ENCODE measurements at regions not wholly inside any gene's neighbourhood (a gene's known extent, or its start where the extent isn't known, plus 50 kb on each side); places are given as distances from the start of the nearest gene placed in this dataset.

DNA sequence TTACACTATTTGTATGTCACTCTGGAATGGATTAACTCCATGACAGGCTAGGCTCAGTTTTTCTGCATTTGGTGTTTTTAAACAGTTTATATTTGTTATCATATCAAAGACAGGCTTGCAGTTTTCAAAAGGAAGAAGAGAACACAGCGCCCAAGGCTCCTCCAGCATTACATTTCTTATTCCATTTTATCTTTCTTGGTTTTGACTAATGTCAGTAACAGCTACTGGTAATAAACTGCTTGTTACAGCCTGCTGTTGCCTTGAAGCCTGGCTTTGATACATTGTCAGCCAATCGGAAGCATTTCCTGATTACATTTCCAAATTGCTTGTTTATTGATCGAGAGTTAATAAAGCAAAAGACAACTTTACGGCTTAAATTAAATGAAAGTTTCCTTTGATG is 166.0 kb upstream of the MDFIC start:
- DNase-seq = no peak

DNA sequence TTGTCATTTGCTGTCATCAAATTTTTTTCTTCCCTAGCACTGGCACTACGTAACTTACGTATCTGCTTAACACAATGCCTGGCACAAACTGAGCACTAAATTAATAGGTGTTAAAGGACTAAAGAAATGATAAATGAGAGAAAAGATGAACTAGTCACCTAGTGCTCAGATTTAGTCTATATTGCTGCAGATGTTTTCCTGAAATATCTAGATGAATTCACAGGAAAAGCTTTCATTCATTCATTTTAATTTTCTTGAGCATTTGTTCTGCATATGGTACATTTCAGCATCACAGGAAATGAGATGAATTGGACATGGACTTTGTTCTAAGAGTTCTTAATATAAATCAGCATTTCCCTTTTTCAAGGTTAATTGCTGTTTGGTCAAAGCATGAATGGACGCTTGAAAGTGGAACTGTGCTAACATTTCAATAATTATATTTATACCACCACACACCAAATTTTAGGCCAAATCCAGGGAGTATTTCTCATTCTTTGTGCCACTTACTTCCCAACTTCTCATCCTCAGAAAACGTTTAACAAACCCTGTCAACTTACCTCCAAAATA is 163.2 kb upstream of the MDFIC start:
- no peak for DNase-seq

DNA sequence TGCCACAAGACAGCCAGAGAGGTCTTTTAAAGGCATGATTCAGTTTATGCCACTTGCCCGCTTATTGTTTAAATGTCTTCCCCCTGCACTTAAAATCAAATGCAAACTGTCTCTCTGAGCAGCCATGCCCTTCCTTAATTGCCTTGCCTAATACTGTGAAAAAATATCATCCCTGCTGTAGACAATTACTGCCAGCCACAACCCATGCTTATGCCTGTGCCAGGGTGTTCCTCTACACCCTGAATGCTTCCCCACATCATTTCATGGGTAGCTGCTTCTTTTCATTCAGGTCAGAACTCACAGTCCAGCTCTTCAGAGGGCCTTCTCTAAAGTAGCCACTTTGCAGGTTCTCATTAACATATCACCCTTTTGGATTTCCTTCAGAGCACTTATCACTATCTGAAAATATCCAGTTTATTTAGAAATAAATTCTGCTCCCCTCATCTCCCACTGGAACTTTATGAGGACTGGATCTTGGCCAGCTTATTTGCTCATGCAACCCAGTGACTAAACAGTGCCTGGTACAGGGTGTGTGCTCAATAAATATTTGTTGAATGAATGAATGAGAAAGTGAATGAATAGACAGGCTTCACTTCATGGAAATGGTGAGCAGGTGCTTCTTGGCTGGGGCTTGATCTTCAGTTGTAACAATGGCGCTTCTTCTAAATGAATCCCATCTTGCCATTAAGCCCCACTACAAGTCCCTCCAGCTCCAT is 162.4 kb upstream of the MDFIC start:
- no peak for DNase-seq

DNA sequence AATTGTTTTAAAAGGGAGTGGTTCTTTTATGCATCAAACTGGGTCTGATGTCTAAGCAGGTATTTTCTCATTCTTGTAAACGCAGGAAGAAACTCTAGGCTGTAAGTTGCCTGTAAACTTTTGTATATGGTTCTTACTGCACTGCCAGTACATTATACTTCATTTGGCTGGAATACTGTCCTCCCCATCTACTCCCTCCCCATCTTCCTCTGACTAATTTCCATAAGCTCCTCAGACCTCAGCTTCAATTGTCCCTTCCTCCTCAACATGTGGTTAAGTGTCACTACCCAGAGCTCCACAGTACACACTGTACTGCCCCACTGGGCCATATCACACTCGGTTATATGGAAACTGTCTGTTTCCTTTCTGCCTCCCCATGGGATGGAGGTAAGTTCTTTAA is 161.4 kb upstream of the MDFIC start:
- no peak for DNase-seq

DNA sequence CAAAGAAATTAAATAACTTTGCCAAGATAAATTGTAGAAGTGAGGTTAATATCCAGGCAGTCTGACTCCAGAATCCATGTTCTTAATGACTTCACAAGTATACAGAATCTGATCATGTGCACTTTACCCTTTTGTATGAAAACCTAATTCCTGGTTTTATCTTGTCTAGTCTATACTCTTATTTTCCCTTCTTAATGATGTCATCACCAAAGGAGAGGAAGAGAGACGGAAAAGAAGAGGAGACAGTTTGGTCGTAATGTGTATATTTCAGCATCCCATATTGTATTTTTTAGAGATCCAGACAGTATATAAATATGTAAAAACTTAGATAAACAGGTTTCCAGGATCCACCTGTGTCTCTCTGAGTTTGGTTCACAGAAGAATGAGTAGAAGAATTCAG is 159.9 kb upstream of the MDFIC start:
- DNase-seq = no peak

DNA sequence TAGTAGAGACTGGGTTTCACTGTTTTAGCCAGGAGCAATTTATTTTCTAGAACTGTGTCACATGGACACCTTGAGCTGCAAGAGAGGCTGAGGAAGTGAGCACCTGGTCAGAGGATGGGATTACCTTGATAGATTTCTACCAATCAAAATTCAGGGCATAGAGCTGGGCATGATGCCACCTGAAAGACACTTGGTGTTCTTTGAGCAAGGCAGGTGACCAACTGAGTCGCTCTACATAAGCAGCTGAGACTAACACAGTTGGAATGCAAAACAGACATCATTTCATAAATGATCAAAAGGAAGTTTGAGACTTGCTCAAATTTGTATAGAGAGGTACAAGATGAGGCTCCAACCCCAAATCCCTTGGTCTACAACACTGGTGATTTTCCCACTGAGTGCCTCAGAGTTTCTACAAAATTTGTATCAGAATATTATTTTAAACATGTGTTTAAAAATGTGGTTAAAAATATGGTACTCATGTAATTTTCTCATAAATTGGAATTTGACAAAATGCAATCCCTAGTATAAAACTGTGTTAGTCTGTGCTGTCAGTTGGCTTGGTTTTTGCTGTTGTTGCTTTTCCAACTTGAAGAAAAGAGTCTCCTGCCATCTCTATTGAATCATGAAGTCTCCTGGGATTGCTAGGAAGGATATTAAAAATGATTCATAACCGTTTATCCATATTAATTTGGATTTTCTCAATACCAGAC is 156.4 kb upstream of the MDFIC start:
- no peak for DNase-seq

DNA sequence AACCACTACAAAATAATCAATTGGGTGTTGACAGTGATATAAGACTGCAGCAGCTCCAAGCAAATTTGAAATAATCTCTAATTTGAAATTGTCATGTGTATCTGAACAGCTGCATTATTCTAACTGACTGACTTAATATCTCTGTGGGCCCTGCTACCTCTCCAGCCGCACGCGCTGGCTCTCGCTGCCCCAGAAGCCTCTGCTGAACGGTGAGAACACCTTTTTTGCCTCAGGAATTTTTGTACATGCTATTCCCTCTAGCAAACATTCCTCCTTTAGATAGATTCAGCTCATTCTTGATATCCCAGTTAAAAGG is 155.9 kb upstream of the MDFIC start:
- DNase-seq = no peak

DNA sequence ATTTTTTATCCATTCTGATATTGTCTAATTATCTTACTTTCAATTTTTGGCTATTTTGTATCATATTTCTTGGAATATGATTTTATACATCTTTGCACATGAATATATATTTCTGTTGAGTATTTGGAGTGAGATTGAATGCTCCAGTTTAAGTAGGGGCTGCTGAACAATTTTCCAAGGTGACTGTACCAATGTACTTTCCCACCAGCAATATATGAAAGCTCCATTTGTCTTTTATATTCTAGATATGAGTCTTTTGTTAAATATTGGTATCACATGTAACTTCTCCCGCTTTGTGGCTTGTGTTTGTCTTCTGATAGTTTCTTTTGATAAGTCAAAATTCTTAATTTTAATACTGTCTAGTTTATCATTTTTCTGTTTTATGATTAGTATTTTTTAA is 144.6 kb upstream of the MDFIC start:
- no peak for DNase-seq

DNA sequence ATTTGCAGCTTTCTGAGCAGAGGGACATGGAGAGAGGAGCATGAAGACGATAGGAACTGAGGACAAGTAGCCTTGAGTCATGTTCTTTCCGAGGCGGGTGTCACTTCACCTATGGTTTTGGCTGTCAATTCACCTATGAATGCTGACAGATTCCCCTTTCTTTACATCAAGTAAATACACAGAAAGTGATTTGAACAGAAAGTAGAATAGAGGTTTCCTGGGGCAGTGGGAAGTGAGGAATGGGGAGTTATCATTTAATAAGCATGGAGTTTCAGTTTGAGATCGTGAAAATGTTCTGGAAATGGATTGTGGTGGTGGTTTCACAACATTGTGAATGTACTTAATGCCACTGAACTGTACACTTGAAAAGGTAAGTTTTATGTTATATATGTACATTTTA is 138.4 kb upstream of the MDFIC start:
- DNase-seq = no peak

DNA sequence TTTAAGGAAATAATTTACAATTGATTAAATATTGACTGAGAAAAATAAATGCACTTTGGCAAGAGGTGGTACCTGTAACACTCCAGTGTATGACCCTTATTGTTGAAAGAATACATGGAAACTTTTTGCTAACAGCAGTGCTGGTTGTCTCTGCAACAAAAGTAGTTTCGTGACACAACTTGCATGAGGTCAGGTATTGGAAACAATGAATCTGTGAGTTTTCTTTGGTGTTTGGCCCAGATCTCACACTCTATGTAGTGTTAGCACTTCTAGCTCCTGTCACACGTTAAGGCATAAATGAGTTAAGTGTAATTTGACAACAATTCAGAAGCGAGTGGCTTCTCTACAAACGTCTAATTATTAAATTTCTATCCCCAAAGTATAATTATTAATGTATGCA is 137.7 kb upstream of the MDFIC start:
- DNase-seq = no peak

DNA sequence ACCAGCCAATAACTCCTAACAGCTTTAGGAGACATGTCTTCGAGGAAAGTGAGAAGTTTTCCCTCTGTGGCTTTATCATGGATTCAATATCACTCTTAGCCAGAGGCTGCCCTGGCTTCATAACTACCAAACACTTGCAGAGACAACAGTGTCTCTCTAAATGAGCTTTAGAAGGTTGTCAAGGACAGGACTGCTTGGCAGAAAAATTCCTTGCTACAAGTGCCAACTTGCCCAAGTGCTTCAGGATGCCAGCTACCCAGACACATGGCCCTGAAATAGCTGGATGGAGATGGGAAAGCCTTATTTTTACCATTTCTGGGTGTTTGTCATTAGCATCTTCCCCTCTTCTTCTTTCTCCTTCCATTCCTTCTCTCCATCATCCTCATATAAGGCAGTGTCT is 137.1 kb upstream of the MDFIC start:
- DNase-seq = no peak

DNA sequence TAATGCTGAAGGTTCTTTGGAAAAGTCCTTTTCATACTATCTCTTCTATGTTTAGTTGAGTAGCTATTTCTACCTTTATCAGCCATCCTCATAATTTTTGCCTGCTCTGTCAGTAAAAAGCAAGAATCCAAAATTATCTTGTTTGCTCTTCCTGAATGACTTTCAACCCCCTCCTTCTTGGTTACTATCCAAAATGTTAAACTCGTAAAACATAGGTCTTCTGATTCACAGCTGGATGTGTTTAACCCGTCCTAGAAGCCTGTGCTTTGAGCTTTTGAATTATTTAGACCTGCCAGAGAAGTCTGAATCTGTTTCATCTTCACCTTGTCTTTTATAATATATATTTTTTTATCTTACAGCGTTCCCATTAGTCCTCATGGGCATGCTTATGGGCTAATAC is 136.4 kb upstream of the MDFIC start:
- DNase-seq = no peak

DNA sequence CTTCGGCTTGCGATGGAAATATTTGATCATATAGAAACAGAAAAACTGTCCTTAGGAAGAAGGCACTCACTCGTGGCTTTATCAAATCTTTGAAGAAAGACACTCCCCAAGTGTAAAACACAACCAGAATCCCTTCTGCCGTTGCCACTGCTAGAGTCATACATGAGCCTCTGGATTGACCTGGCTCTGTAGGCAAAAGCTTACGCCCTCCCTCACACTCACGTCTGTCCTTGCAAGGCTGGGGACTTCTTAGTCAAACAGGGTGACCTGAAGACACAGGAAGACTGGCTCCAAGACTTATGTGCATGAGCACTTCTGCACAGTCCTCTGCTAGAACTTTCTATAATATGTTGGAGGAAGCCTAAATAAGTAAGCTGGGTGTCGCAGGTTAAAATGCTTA is 135.4 kb upstream of the MDFIC start:
- DNase-seq = no peak

DNA sequence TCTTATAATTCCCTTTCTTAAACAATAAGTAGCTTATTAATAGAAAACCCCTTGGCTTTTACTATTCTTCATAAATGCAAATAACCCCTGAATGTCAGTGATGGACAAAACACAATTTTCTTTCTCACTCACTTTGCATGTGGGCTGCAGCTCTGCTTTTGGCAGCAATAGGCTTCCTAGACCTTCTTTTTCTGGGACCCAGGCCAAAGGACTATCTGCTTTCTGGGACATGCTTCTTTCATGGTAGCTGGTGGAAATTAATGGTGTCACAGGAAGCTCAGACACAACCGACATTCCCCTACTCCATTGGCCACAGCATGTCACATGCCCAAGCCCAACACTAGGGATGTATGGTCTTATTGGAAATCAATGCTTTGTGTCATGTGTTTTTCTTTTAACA is 134.3 kb upstream of the MDFIC start:
- DNase-seq = no peak

DNA sequence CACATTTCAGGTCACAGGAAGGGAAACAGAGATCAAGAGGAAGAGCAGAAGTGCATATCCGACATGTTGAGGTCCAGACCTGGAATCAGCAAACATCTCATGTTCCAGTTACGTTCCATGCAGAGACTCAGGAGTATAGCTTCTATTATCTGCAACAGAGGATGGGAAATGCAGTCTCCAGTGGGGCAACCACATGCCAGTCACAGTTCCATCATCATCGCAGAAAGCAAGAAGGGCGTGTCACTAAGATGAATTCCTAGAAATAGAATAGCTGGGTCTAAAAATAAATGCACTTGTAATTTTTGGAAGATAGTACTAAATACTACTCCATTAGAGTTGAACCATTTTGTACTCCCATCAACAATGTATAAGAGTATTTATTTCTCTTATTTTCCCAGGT is 133.2 kb upstream of the MDFIC start:
- no peak for DNase-seq

DNA sequence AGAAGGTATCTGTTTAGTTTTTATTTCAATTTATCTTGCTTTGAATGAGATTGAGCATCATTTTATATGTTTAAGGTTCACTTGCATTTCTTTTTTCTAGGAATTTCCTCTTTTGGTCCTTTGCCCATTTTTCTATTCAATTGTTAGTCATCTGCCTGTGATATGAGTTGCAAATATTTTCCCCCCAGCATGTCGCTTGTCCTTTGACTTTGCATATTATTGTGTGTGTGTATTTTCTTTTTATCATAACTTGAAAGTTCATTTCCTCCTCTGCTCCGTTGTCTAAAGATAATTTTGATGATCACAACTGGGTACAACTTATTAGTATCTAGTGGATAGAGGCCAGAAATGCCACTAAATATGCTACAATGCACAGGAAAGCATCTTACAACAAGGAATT is 132.7 kb upstream of the MDFIC start:
- DNase-seq = no peak

DNA sequence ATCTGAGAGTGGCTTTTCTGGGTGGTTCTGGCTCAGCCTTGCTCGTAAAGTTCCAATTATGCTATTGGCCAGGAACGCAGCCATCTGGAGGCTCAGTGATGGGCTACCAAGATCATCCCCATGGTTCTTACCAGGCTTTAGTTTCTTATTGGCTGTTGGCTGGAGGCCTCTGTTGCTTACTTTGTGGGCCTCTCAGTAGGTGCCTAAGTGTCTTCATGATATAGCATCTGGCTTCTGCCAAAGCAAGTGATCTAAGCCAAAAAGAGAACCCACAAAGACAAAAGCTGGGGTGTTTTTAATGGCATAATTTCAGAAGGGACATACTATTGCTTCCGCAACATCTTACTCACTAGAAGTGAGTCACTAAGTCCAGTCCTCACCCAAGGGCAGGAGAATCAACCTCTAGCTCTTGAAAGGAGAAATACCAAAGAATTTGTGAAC is 132.0 kb upstream of the MDFIC start:
- DNase-seq = no peak

DNA sequence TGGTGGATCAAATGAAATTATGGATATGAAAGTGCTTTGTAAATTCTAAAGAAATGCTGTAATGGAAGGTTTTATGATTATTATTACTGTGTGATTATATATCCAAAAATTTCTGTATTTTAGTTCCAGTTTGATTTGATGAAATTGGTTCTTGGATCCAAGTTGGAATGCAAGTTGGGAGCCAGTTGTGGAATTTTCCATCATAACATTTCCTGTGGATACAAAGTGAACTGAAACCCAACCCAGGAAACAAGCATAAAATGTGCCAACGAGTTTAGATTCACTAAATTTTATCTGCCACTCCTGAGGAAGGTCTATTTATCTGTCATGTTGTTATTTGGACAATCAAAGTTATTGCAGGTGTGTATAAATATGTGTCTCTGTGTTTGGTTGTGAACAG is 131.4 kb upstream of the MDFIC start:
- DNase-seq = no peak

DNA sequence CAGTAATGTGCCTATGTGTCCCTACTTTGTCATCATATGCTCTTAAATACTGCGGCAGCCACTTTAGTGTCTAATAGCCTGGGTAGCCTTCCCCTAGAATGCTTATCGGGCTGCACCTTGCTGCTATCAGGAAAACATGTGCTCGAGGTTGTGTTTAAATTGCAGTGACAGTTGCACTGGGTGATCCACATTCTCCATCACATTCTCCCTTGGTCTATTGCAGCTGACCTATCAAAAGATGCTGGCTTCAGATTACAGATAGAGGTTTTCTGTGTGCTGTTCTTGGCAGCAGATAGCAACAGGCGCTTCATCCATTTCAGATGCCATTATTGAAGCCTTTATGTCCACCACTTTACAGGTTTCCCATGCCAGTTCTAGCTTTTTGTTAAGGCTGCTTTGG is 130.1 kb upstream of the MDFIC start:
- DNase-seq = no peak

DNA sequence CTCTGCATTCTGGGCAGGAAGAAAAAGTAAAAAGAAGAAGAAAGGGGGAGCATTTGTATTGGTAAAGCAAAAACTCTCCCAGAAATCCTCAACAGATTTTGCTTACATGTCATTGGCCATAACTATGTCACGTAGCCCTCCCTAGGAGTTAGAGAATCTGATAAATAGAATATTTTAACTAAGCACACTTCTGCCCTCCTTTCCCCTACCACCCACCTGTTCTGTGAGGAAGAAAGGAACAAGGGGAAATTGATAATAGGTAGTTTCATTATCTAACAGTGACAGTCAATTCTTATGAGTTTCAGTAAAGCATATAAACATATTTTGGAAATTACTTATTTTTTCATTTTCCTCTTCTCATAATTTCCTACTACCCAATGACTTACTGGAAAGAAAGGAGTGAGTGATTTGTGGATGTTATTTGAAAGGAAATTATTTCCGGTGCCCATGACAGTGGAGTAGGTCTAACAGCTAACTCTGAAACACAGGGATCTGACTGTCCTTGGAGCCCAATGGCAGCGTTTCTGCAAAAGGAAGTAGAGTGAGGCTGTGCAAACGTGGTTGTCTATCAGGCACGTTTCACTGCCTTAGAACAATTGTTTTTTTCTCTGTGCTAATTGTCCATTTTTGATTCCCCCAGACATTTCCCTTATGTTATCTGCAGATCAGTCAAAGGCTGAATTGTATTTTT is 128.6 kb upstream of the MDFIC start:
- no peak for DNase-seq

DNA sequence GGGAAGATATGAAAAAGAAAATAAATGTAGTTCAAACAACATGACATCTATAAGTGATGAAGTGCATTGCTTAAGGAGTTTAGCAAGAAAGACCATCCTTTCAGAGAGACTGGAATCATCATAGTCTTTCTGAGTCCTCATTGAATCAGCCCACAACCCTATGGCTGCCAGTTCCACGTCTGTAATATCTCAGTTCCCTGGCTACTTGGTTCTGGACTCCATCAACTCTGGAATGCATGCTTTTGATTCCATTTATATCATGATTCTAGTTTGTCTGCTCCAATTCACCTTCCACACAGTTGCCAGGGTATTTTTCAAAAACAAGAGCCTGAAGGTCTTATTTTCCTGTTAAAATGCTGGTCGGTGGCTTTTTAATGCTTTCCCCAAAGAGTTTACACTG is 126.4 kb upstream of the MDFIC start:
- DNase-seq = no peak

DNA sequence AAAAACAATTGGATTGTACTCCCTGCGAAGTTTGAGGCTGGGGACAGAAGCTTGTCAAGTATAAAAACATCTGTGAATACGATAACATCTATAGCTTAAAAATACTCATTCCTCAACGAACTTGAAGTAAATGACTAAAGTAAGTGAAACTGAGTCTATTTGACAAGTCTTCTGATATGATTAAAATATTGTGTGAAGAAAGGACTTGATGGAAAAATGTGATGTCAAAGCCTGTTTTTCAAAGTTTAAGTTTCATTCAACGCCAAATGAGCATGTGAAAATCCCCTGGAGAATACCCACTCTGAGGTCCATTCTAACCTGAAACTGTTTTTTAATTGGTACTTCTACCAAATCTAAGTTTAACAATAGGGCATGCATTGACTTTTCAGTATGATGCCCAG is 122.3 kb upstream of the MDFIC start:
- no peak for DNase-seq

DNA sequence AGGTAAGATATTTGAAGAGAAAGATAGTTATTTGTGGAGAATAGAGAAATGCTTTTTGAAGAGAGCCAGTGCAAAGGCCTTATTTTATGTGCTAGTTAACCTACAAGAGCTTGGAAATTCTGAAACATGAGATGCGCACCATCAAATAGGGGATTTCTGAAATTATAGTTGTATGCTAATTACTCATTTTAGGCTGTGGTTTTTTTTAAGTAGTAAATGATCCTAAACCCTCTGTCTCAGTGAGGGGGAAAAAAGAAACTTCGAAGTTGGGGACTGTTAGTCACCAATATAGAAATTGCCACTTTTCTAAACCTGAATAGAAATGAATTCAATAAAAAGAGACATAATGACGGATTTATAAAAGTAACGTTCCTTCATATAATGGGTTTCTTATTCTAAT is 119.3 kb upstream of the MDFIC start:
- no peak for DNase-seq

DNA sequence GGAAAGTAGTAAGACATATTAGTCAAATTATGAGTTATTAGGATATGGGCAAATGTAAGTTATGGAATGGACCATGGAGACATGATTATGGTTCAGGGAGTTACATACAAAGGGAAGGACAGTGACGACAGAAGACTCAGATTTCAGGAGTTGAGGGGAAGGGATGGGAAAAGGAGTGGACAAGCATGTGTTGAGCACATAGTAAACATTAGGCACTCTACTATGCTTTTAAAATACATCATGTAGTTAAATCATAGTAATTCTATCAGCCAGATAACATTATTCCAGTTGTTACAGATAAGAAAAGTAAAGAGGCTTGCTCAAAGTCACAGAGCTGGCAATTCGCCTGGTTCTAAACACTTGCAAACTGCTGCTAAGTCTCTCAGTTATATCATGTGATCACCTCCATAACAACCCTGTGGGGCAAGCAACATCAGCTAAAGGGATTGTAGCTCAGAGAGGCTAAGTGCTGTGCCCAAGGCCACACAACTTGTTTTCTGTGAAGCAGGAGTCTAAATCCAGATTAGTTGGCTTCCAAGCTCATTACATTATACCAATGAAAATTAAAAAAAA is 115.2 kb upstream of the MDFIC start:
- DNase-seq = no peak

Data from activated CD8-positive, alpha-beta memory T cell treated with anti-CD3 and anti-CD28 coated beads, Interleukin-2, amount 50 U/mL, for 4 hours (primary cell).